WTC11 (cell line): ENCODE measurements at regions not wholly inside any gene's neighbourhood (a gene's known extent, or its start where the extent isn't known, plus 50 kb on each side); places are given as distances from the start of the nearest gene placed in this dataset.

Experiments
- CTCF ChIP-seq: fragments of 200-600 bp; IDR thresholded peaks from 2 replicates; pipeline ENCODE4 v1.8.0; 2022; ENCODE audit warnings: antibody characterized with exemption
- GABPB1 ChIP-seq: sonication (generic); formaldehyde crosslinking; IDR thresholded peaks from 2 replicates; pipeline ENCODE4 v1.8.1; 2023; ENCODE audit warnings: mild to moderate bottlenecking, missing genetic modification reagents
- MAX ChIP-seq: sonication (generic); formaldehyde crosslinking; IDR thresholded peaks from 2 replicates; pipeline ENCODE4 v1.8.0; 2022; ENCODE audit warnings: mild to moderate bottlenecking, missing genetic modification reagents
- SMAD4 ChIP-seq: sonication (generic); formaldehyde crosslinking; IDR thresholded peaks from 2 replicates; pipeline ENCODE4 v1.8.0; 2022; ENCODE audit warnings: mild to moderate bottlenecking, missing genetic modification reagents
- USF2 ChIP-seq: sonication (generic); formaldehyde crosslinking; IDR thresholded peaks from 2 replicates; pipeline ENCODE4 v1.8.1; 2023; ENCODE audit warnings: mild to moderate bottlenecking, missing genetic modification reagents, moderate library complexity

GRCh38 chr5:106680330-106680729 is 990.4 kb downstream of the EFNA5 start:
- TF ChIP-seq CTCF, result no peak
- no peak for TF ChIP-seq MAX (CRISPR knock-in tag)
- no peak for TF ChIP-seq GABPB1 (CRISPR knock-in tag)
- no peak for TF ChIP-seq USF2
- no peak for TF ChIP-seq SMAD4 (CRISPR knock-in tag)
